Myocyte (in vitro differentiated cells): ENCODE measurements at regions not wholly inside any gene's neighbourhood (a gene's known extent, or its start where the extent isn't known, plus 50 kb on each side); places are given as distances from the start of the nearest gene placed in this dataset.

Source experiments
- DNase-seq: peaks from one replicate; pipeline ENCODE4 v3.0.0-alpha.2; 2012; ENCODE audit warnings: low read depth

DNA sequence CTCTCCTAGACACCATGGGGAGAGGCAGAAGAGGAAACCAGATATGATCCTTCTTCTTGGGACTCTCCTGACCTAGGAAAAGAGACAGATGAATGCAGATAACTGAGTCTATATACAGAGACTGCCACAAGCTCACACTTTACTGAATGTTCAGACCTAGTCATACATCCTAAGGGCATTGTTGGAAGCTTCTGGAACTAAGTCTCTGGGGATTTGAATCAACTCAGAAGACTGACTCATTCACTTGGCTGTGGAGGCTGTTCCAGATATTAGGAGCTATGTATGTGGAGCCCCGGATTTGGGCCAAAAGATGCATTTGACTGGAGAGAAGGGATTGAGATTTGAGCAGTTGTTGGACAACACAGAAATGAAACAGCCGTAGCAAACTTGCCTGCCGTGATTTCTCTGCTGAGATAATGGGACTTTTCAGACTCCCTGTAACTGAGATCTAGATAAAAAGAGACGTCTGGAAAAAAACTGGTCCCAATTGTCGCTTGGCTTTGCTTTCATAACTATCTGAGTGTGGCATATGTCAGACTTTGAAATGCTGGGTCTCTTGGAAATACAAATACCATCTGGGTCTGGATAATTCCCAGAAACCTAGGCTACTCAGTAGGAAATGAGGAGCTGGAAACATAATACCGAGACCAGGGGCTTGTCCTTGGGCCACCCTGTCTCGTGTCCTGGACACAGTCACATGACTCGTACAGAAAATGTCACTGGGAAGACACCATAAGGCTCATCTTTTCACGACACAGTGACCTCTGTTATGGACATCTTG lies 396.8 kb downstream of the NUAK1 start:
- DNase-seq = peak; percentile 57

DNA sequence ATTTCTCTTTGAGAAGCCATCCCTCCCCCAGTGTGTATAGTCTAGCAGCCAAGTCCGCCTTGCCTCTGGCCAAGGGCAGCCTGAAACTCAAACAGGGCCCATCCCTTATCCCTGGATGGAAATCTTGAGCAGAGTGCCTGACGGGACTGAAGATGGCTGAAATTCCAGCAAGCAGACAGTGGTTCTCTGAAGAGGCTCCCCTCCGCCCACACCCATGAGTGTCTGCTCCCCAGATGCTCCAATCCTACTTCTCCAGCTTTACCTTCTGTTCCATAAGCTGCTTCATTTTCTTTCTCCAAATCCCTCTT lies 396.2 kb downstream of the NUAK1 start:
- no peak for DNase-seq

DNA sequence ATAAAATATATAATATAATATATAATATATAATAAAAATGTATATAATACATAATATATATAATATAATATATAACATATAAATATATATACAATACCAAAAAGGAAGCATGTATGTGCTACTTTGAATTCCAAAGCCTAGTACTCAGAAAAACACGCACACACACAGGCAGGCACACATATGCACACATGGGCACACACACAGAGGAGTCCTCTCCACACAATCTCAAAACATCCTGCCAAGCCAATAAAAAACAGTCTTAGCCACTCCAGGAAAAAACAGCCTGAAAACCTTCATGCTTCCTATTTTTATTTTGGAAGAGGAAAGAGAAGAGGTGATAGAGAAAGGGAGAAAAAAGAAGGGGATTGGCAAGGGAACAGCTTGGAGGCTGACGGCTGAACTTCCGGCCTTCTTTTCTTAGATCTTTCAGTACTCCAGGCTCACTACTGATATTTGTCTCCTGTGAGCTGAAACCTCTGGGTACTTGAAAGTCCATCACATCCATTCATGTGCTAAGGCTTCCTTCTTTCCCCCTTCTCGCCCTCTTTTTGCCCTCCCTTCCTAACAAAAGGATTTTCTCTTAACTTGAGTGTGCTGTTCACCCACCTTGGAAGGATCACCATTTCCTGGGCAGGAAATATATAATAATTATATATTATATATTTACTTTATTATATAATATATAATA lies 394.2 kb downstream of the NUAK1 start:
- no peak for DNase-seq

DNA sequence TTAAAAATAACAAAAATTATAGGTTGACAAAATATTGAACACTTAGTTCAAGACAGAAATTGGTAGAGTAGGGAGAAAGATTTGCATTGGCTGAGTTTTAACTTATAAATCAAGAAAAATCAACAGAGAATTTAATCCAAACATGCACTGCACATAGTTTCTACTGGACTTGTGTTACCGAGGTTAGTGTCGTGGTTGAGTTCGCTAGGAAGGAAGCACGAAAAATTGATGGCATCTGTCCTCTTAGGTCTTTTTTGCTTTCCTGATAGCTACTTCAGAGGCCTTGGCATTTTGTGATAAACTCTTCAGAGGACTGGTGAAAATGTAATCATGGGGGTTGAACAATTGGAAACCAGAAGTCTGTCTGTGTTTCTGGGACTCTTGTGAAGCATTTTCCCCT lies 392.9 kb downstream of the NUAK1 start:
- DNase-seq = peak; percentile 50

DNA sequence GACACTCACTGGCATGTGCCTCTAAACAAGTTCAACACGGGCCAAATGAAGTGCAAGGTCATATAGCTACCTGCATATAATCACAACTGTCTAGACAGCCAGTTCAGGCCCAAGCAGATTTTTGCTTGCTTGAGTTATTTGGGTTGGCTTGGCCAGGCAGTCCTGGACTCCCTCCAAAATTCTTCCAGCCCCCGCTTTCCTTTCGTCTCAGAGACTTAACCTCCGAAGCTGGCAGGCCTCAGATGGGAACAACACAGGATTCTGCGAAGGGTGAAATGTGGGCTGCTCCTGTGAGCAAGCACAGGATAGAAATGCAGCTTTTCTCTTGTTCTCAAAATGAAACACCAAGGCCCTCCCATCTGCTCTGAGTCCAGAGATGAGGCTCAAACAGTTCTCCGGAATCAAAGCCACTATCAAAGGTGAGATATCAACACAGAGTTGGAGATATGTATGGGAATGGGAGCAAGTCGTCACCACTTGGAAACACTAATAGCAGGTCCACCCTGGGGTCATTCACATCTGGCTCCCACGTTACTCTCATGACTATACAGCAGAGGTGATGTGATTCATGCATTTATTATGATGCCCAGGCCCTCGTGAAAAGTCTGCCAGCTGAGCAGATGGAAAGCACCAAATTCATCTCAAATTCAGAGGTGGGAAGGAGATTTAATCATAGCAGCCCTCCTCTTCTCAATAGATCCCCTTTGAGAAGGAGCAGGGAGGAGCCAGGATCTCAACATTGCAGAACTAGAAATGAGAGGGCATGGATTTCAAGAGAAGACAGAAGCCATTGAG lies 389.8 kb downstream of the NUAK1 start:
- no peak for DNase-seq

DNA sequence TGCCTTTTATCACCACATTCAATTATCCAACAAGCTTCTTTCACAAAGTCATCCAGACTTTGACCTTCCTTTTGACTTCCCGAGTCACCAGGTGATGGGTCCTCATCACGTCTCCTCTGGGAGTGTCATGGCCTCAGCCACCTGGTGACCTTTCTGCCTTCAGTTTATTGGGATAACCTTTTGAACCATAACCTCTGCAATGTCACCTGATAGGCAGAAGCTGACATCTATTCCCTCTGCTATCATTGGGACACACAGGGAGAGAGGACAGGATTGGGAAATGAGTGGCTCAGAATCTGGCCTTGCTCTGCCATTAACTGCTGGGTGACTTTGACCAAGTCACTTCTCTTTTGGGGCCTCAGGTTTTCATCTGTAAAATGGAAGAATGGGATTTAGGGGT lies 388.7 kb downstream of the NUAK1 start:
- DNase-seq = no peak

DNA sequence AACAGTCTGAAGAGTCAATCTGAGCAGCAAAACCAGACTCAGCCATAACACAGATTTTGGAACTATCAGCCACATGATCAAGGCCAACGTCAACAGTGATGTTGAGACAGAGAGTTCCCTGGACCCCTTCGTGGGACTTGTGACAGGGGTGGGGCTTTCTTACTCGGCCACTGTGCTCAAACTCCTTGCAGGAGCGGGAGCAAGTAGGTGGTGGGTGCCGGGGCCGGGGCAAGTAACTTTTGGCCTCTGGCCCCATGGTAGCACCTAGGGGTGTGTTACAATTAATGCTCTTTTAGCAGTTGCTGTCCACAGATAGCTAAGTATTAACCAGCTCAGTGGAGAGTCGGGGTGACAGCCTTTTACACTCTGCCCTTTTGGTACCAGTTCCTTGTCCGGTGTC lies 384.4 kb downstream of the NUAK1 start:
- no peak for DNase-seq

DNA sequence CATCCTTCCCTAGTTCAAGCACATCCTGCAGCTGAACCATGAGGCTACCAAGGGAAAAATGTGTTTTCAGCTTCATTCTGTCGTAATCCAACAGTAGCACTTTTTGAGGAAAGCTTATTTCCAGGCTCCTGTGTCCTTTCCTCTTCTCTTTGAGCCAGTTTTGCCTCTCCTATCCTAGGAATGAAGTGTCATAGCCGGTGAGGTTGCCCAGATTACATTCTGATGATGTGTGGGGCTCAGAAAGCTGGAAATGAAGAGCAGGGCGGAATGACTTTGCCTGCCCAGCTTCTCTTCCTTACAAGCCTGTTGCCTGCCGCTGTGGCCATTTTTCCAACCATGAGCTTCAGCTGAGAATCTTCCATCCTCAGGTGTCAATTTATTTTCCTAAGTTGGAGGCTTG lies 381.8 kb downstream of the NUAK1 start:
- DNase-seq = no peak

DNA sequence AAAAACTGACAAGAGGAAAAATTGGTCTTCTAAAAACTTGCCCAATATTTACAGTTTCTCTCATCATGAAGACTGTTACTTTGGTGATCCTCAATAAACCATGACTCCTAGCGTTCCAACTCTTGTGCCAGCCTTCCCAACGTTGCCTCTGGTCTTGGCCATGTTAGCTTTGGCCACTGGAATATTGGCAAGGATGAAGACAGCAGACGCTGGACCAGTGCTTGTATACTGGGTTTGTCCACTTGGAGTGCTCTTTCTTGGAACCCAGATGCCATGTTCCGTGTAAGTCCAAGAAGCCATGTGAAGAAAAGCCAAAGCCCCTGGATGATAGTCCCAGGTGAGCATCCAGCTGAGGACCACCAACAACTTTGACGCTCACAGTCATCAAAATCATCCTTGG lies 379.6 kb downstream of the NUAK1 start:
- DNase-seq = no peak

DNA sequence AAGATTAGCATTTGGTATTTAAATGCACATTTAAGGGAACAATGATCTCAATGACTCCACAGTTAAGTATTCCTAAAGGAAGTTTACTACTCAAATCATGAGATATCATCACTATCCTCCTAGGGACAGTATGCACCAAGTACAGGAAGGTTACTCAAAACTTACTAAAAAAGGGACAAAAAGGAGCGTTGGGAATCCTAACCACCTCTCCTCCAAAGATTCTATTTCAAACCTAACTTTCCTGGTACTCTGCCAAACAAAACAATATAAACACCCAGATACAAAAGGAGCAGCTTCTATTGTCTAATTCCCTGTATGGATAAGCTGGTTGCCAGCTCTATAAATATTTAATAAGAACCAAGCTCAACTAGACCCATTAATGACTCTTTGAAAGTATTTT lies 377.7 kb downstream of the NUAK1 start:
- no peak for DNase-seq

DNA sequence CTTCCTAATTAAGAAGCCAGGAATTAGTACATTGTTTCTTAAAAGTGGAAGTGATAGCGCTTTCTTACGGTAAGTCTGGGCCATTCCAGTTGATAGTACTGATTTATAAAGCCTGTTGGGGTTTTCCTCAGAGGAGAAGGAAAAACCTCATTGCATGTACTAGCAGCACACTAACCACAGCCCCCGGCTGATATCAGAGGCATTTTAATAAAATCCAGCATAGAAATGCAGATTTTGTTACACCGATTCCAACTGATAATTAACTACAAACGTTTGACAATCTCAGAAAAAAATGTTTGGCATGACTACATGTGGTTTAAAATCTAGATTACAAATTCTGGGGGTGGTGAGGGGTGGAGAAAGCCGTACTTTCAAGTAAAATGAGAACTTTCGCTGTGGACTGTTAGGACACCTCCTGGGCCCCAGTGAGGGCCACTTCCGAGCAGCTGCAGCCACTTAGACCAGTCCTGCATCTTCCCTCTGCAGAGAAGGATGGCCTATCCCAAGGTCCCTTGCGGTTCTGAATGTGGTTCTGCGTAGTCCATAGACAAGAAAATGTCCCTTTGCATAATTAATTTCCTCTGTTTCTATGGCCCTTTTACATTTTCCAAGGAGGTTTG lies 374.4 kb downstream of the NUAK1 start:
- DNase-seq = no peak

DNA sequence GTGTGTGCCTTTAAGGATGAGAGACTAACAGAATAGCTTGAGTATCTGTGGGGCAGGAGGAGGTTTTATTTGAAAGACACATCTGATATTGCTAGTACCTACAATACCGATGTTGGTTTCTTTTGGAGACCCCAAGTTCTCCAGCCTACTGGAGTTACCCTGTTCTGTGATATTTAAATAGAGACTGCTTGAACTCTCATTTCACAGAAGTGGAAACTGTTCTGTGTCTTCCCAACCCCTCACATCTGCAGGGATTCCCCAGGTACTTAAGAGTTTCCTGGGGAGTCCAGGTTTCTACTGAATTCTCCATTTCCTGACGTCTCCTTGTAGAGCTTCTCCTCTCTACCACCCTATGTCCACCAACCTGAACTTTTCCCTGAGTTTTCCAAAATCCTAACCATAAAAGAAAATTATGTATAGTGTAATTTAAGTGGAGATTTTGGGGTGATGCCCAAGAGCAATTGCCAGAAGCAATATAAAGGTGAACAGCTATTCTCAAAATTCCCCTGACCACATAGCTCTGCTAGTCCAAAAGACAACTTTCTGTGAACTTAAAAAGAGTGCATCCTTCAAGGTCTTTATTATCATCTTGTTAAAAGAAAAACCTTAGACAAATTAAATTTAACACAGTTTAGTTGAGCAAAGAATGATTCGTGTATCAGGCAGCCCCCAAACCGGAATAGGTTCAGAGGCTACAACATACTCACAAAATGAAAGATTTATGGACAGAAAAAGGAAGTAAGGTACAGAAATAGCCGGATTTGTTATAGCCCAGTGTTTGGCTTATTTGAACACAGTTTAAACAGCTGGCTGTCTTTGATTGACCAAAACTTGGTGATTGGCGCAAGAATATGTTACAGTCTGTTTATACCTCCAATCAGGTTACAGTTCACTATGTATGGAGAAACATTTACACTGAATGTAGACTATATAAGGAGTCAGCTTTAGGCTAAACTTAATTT lies 373.4 kb downstream of the NUAK1 start:
- DNase-seq = no peak

DNA sequence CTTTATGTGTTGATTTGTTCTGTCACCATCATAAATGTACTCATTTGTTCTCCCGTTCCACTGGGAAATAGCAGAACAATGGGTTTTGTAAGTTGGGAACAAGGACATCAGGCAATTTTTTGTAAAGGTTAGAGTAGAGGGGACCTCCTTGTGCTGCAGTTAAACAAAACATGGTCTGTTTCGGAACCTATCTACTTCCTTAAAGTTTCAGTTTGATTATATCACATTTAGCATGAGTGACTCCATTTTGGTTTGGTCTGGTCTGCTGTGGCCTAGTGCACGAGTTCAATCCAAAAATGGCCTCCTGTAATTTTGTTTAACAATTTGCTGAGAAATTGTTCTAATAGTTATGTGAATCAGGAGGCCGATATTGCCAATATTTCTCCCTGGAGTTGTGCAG lies 372.7 kb downstream of the NUAK1 start:
- DNase-seq = no peak

DNA sequence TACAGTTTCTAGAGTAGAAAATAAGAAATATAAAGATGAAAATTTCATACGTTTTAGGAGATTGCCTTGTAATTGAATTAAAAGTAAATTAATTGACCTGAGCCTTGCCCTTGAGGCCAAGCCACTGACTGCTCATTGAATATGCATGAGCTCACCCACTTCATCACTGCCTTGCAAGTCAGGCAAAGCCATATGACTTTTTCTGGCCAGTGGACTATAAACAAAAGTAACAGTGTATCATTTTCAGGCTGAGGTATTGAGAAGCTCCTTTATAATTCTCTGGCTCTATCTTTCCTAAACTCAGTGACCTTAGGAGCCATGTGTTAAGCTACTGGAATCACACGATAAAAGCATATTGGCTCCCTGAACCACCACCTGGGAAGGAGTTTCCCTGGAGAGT lies 369.3 kb downstream of the NUAK1 start:
- DNase-seq = no peak

DNA sequence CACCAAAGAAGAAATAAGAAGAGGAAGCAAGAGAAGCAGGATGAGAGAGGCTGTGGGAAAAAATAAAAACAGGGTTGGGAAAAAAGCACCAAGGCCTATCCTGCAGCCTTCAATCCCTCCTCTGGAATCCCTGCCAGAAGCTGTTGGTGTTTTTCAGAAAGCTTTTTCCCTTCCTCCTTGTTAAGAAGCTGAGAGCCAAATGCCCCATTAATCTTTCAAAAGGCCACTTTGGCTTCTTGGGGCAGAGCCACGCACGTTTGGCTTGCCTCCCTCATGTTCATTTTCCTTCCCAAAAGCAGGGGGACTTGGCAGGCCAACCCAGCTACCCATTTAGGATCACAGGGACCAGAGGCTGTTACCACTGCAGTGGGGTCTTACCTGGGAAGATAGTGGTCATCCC lies 365.3 kb downstream of the NUAK1 start:
- no peak for DNase-seq

DNA sequence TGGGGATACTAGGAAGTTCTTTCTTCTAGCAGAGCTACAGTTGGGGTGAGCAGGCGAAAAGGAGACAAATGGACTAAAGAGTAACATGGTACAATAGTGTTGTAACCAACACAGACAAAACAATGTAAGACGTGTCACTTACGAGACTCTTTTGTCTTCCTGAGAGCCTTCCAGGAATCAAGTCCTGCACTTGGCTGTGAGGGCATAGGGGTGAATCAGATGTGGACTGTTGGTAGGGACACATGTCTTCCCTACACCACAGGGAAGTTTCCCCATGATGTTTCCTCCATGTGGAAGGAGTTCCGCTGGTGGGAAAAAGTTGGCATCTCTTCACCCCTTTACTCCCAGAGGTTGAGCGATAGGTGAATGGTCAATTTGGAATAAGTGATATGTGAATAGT lies 364.7 kb downstream of the NUAK1 start:
- DNase-seq = no peak

DNA sequence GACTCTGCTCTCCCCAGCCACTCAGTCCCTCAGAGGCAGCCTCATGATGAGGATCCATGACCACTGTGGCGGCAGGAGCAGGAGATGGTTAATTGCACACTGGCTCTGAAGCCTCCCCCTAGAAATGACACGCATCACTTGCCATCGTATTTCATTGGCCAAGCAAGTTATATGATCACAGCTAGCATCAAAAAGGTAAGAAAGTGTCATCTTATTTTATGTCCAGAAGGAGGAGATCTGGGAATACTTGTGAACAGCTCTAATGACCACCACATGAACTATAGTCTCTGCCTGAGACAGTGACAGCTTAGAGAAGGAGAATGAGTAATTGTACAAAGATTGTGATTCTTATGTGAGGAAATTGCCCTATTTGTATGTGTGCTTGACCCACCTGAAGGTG lies 363.4 kb downstream of the NUAK1 start:
- DNase-seq = no peak

DNA sequence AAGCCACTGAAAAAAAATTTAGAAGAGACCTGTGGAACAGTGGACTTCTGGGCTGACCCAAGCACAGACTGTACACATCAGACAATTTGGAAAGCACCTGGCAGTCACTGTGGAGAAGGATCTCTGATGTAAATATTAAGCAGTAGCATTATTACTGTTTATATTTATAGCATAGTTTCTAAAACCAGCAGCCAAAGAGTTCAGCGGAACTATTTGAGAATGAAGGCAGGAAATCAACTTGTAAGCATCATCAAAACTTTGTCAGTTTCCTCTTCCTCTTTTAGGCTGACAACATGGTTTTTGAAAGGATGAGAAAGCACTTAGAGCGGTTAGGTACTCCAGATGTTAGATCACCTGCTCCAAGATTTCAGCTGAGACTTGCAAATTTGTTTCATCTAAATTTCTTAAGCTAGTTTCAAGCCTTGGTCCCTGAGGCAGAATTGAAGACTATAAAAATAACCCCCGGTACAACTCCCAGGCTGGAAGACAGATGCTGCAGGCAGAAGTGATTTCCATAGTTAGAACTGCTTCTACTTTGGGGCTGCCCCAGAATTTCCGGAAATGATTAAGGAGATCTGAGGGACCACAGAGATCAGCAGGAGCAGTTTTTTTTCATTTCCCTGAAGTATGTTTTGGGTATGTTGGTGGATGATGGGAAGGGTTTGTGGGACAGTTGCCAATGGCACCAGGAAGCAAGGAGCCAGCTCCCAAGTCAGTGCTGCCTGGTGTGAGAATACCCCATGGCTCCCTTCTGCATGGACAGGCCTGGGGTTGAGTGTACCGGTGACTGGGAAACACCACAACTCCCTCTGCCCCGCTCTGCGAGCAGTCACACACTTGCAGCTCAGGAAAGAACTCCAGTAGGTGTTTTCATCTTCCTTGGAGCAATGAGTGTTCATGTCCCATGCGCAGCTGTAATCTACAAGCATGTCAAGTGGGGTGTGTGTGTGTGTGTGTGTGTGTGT lies 354.5 kb downstream of the NUAK1 start:
- no peak for DNase-seq

DNA sequence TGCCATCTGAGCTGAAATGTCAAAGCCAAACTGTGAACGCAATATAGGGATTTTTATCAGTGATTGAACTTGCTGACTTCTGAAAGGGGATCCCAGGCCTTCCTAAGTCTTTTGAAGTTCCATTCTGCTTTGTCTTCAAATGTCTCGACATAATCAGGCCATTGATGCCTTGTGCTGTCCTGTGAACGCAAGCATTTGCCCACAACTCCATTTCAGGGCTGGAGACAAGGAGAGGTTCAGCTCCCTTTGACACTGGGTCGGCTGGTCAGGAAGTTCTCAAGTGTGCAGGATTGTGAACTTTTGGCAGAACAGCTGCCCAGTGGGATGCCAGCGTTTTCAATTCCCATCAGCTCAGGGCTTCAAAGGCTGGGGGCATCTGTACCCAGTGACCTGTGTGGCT lies 345.3 kb downstream of the NUAK1 start:
- no peak for DNase-seq
